ENCODE measurements at regions not wholly inside any gene's neighbourhood (a gene's known extent, or its start where the extent isn't known, plus 50 kb on each side); places are given as distances from the start of the nearest gene placed in this dataset.
"Not testable (repeated sequence)": the region's sequence is repeated elsewhere in the genome, so short reads cannot be mapped to it uniquely, and the experiment has no call there.

- Histone ChIP-seq H3K27me3 (no peaks in the 10 kb centered on the region), H3K36me3 (no peaks in the 10 kb centered on the region), H3K4me1 (no peaks in the 10 kb centered on the region), H3K4me3 (no peak overlapping the region), H3K27ac (no peak overlapping the region), H3K9me3 (no peaks in the 10 kb centered on the region)
- intact Hi-C loops (cut with DNase I; ENCODE audit: low total_unique reads) = no loop called here
- TF ChIP-seq CTCF (IDR thresholded peaks at IDR 0.05) = no peak
- DNase-seq = no peak
Measured at GRCh38 chr1:229922249-229922648, 144.8 kb upstream of the GALNT2 start.

GRCh38 chr1:229924639-229925038 lies 142.4 kb upstream of the GALNT2 start:
- no peak for DNase-seq
- no peak for TF ChIP-seq CTCF (IDR thresholded peaks at IDR 0.05)
- intact Hi-C loops (cut with DNase I; ENCODE audit: low total_unique reads) = no loop called here

GRCh38 chr1:229928767-229929166 lies 138.3 kb upstream of the GALNT2 start:
- H3K4me3 ChIP-seq = no peak overlapping the region
- no peaks in the 10 kb centered on the region for H3K36me3 ChIP-seq
- H3K27ac ChIP-seq = no peak overlapping the region
- no peak for DNase-seq
- intact Hi-C loops (cut with DNase I; ENCODE audit: low total_unique reads) = no loop called here
- H3K9me3 ChIP-seq = no peaks in the 10 kb centered on the region
- H3K27me3 ChIP-seq = no peaks in the 10 kb centered on the region
- no peak for TF ChIP-seq CTCF (IDR thresholded peaks at IDR 0.05)
- H3K4me1 ChIP-seq = no peaks in the 10 kb centered on the region

More at GRCh38 chr1:229924639-229925038, 142.4 kb upstream of the GALNT2 start:
- Histone ChIP-seq H3K27ac (no peak overlapping the region), H3K4me1 (no peaks in the 10 kb centered on the region), H3K36me3 (no peaks in the 10 kb centered on the region), H3K27me3 (no peaks in the 10 kb centered on the region), H3K4me3 (no peak overlapping the region), H3K9me3 (no peaks in the 10 kb centered on the region)

- not testable (repeated sequence) for H3K4me3 ChIP-seq, H3K27me3 ChIP-seq, H3K4me1 ChIP-seq
Measured at GRCh38 chr1:229931751-229932150, 135.3 kb upstream of the GALNT2 start.

GRCh38 chr1:229935157-229935556 lies 131.9 kb upstream of the GALNT2 start:
- intact Hi-C loops (cut with DNase I; ENCODE audit: low total_unique reads) = not testable (repeated sequence)

More at GRCh38 chr1:229931751-229932150, 135.3 kb upstream of the GALNT2 start:
- intact Hi-C loops (cut with DNase I; ENCODE audit: low total_unique reads); DNase-seq; H3K27ac ChIP-seq; H3K36me3 ChIP-seq; H3K9me3 ChIP-seq: not testable (repeated sequence)

GRCh38 chr1:229938551-229938950 lies 128.5 kb upstream of the GALNT2 start:
- Histone ChIP-seq H3K27me3 (no peaks in the 10 kb centered on the region), H3K36me3 (no peaks in the 10 kb centered on the region), H3K27ac (no peak overlapping the region), H3K9me3 (no peaks in the 10 kb centered on the region), H3K4me3 (no peak overlapping the region), H3K4me1 (no peaks in the 10 kb centered on the region)
- intact Hi-C loops (cut with DNase I; ENCODE audit: low total_unique reads) = no loop called here
- no peak for TF ChIP-seq CTCF (IDR thresholded peaks at IDR 0.05)
- no peak for DNase-seq

More at GRCh38 chr1:229935157-229935556, 131.9 kb upstream of the GALNT2 start:
- H3K27me3 ChIP-seq, H3K9me3 ChIP-seq, H3K4me3 ChIP-seq, H3K36me3 ChIP-seq, H3K4me1 ChIP-seq, H3K27ac ChIP-seq, DNase-seq: not testable (repeated sequence)

GRCh38 chr1:229940684-229941083 lies 126.4 kb upstream of the GALNT2 start:
- Histone ChIP-seq H3K36me3 (no peaks in the 10 kb centered on the region), H3K27me3 (no peaks in the 10 kb centered on the region), H3K27ac (no peak overlapping the region), H3K9me3 (no peaks in the 10 kb centered on the region), H3K4me3 (no peak overlapping the region), H3K4me1 (no peaks in the 10 kb centered on the region)
- intact Hi-C loops (cut with DNase I; ENCODE audit: low total_unique reads) = no loop called here
- DNase-seq = no peak
- no peak for TF ChIP-seq CTCF (IDR thresholded peaks at IDR 0.05)
